SK-N-SH treated with all-trans-retinoic acid at 6 μM for 48 hours (cell line): ENCODE measurements at regions not wholly inside any gene's neighbourhood (a gene's known extent, or its start where the extent isn't known, plus 50 kb on each side); places are given as distances from the start of the nearest gene placed in this dataset.

Source experiments
- ATAC-seq: fragments of 200-7000 bp; cut with Tn5 transposase; 3 replicates; pipeline ENCODE4 v1.9.1; 2020; ENCODE audit warnings: mild to moderate bottlenecking, moderate library complexity
- ARNTL ChIP-seq: fragments of 450-650 bp; formaldehyde crosslinking; IDR thresholded peaks from 2 replicates; pipeline ENCODE4 v1.5.0; 2020; ENCODE audit warnings: low read depth, mild to moderate bottlenecking, moderate library complexity, borderline replicate concordance
- BACH2 ChIP-seq: fragments of 250-450 bp; sonication (Bioruptor Pico); IDR thresholded peaks from 2 replicates; pipeline ENCODE4 v1.9.0; 2021; ENCODE audit warnings: mild to moderate bottlenecking, borderline replicate concordance
- CSDC2 ChIP-seq: fragments of 250-450 bp; sonication (Bioruptor Pico); IDR thresholded peaks from 2 replicates; pipeline ENCODE4 v1.5.0; 2020; ENCODE audit warnings: mild to moderate bottlenecking, moderate library complexity
- ISL1 ChIP-seq: fragments of 250-450 bp; sonication (Bioruptor Pico); IDR thresholded peaks from 2 replicates; pipeline ENCODE4 v2.1.2; 2022; ENCODE audit warnings: mild to moderate bottlenecking, moderate library complexity
- OSR1 ChIP-seq: fragments of 250-450 bp; sonication (Bioruptor Pico); IDR thresholded peaks from 2 replicates; pipeline ENCODE4 v1.8.0; 2022; ENCODE audit warnings: moderate library complexity, mild to moderate bottlenecking, inconsistent platforms
- PPARA ChIP-seq: fragments of 250-450 bp; sonication (Bioruptor Pico); IDR thresholded peaks from 2 replicates; pipeline ENCODE4 v1.5.0; 2020; ENCODE audit warnings: mild to moderate bottlenecking, borderline replicate concordance
- RARB ChIP-seq: fragments of 250-450 bp; sonication (Bioruptor Pico); IDR thresholded peaks from 2 replicates; pipeline ENCODE4 v1.8.0; 2021; ENCODE audit warnings: mild to moderate bottlenecking, moderate library complexity
- TCF4 ChIP-seq: fragments of 250-450 bp; sonication (Bioruptor Pico); IDR thresholded peaks from 2 replicates; pipeline ENCODE4 v1.8.0; 2021; ENCODE audit warnings: mild to moderate bottlenecking, moderate library complexity, borderline replicate concordance
- TOX ChIP-seq: fragments of 250-450 bp; sonication (Bioruptor Pico); IDR thresholded peaks from 2 replicates; pipeline ENCODE4 v1.8.0; 2021; ENCODE audit warnings: mild to moderate bottlenecking, moderate library complexity, borderline replicate concordance
- ZC3H10 ChIP-seq: fragments of 250-450 bp; sonication (Bioruptor Pico); IDR thresholded peaks from 2 replicates; pipeline ENCODE4 v1.5.1; 2021; ENCODE audit warnings: mild to moderate bottlenecking, moderate library complexity
- ZFP30 ChIP-seq: fragments of 450-650 bp; formaldehyde crosslinking; IDR thresholded peaks from 2 replicates; pipeline ENCODE4 v1.5.0; 2022; ENCODE audit warnings: mild to moderate bottlenecking, moderate library complexity
- ZNF565 ChIP-seq: fragments of 450-650 bp; formaldehyde crosslinking; conservative IDR thresholded peaks from 2 replicates; pipeline ENCODE4 v1.5.0; 2020; ENCODE audit warnings: low read depth, mild to moderate bottlenecking, moderate library complexity
- ZNF70 ChIP-seq: fragments of 450-650 bp; formaldehyde crosslinking; IDR thresholded peaks from 2 replicates; pipeline ENCODE4 v1.5.0; 2020; ENCODE audit warnings: mild to moderate bottlenecking, moderate library complexity
- ZNF8 ChIP-seq: fragments of 450-650 bp; formaldehyde crosslinking; IDR thresholded peaks from 2 replicates; pipeline ENCODE4 v1.5.0; 2020; ENCODE audit warnings: mild to moderate bottlenecking, moderate library complexity
- TF ChIP-seq, protein P1 (sequence below): fragments of 250-450 bp; sonication (Bioruptor Pico); IDR thresholded peaks from 2 replicates; pipeline ENCODE4 v1.5.0; 2020; ENCODE audit warnings: mild to moderate bottlenecking, moderate library complexity
- TF ChIP-seq, protein P2 (sequence below): fragments of 250-450 bp; sonication (Bioruptor Pico); IDR thresholded peaks from 2 replicates; pipeline ENCODE4 v1.5.1; 2020; ENCODE audit warnings: low read depth, mild to moderate bottlenecking, moderate library complexity
- TF ChIP-seq, protein P3 (sequence below): fragments of 250-450 bp; sonication (Bioruptor Pico); IDR thresholded peaks from 2 replicates; pipeline ENCODE4 v1.5.1; 2021; ENCODE audit warnings: mild to moderate bottlenecking, moderate library complexity
- TF ChIP-seq, protein P4 (sequence below): fragments of 250-450 bp; sonication (Bioruptor Pico); IDR thresholded peaks from 2 replicates; pipeline ENCODE4 v1.8.0; 2020; ENCODE audit warnings: mild to moderate bottlenecking, moderate library complexity, borderline replicate concordance

DNA sequence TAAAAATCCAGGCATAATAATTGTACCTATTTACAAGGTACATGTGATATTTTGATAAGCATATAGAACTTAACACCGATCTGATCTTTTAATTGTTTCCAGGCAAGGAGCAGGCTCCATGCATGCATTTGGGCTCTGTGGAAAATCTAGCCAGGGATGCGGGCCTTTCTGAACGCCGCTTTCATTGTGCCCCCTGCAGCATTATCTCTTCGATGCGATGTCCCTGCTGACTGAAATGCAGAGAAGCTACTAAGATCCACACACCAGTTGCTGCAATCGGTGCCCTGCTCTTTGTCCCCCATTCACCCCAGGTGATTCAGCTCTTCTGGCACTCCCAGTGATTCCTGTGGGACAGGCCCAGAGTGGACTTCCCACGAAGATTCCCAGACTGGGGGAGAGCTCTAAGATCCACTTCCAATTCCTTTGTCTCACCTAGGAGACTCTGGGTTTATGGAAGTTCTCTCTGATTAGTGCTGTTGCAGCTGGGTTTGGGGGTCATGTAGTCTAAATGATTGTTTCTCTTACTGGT, 254.3 kb upstream of the AGA start:
- TF ChIP-seq, protein P1, sequence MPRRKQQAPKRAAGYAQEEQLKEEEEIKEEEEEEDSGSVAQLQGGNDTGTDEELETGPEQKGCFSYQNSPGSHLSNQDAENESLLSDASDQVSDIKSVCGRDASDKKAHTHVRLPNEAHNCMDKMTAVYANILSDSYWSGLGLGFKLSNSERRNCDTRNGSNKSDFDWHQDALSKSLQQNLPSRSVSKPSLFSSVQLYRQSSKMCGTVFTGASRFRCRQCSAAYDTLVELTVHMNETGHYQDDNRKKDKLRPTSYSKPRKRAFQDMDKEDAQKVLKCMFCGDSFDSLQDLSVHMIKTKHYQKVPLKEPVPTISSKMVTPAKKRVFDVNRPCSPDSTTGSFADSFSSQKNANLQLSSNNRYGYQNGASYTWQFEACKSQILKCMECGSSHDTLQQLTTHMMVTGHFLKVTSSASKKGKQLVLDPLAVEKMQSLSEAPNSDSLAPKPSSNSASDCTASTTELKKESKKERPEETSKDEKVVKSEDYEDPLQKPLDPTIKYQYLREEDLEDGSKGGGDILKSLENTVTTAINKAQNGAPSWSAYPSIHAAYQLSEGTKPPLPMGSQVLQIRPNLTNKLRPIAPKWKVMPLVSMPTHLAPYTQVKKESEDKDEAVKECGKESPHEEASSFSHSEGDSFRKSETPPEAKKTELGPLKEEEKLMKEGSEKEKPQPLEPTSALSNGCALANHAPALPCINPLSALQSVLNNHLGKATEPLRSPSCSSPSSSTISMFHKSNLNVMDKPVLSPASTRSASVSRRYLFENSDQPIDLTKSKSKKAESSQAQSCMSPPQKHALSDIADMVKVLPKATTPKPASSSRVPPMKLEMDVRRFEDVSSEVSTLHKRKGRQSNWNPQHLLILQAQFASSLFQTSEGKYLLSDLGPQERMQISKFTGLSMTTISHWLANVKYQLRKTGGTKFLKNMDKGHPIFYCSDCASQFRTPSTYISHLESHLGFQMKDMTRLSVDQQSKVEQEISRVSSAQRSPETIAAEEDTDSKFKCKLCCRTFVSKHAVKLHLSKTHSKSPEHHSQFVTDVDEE (CRISPR knock-in tag) = no peak
- TF ChIP-seq ZC3H10 (no peak), BACH2 (no peak), RARB (no peak), ZNF565 (no peak), ISL1 (CRISPR knock-in tag) (no peak), CSDC2 (CRISPR knock-in tag) (no peak), OSR1 (CRISPR knock-in tag) (no peak), TCF4 (CRISPR knock-in tag) (no peak), PPARA (CRISPR knock-in tag) (no peak), ZNF70 (CRISPR knock-in tag) (no peak), TOX (CRISPR knock-in tag) (no peak)
- TF ChIP-seq, protein P2, sequence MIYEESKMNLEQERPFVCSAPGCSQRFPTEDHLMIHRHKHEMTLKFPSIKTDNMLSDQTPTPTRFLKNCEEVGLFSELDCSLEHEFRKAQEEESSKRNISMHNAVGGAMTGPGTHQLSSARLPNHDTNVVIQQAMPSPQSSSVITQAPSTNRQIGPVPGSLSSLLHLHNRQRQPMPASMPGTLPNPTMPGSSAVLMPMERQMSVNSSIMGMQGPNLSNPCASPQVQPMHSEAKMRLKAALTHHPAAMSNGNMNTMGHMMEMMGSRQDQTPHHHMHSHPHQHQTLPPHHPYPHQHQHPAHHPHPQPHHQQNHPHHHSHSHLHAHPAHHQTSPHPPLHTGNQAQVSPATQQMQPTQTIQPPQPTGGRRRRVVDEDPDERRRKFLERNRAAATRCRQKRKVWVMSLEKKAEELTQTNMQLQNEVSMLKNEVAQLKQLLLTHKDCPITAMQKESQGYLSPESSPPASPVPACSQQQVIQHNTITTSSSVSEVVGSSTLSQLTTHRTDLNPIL (CRISPR knock-in tag) = no peak
- TF ChIP-seq, protein P3, sequence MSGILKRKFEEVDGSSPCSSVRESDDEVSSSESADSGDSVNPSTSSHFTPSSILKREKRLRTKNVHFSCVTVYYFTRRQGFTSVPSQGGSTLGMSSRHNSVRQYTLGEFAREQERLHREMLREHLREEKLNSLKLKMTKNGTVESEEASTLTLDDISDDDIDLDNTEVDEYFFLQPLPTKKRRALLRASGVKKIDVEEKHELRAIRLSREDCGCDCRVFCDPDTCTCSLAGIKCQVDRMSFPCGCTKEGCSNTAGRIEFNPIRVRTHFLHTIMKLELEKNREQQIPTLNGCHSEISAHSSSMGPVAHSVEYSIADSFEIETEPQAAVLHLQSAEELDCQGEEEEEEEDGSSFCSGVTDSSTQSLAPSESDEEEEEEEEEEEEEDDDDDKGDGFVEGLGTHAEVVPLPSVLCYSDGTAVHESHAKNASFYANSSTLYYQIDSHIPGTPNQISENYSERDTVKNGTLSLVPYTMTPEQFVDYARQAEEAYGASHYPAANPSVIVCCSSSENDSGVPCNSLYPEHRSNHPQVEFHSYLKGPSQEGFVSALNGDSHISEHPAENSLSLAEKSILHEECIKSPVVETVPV (CRISPR knock-in tag) = no peak
- TF ChIP-seq, all 23 proteins: peak for 0
- ATAC-seq = no peak

DNA sequence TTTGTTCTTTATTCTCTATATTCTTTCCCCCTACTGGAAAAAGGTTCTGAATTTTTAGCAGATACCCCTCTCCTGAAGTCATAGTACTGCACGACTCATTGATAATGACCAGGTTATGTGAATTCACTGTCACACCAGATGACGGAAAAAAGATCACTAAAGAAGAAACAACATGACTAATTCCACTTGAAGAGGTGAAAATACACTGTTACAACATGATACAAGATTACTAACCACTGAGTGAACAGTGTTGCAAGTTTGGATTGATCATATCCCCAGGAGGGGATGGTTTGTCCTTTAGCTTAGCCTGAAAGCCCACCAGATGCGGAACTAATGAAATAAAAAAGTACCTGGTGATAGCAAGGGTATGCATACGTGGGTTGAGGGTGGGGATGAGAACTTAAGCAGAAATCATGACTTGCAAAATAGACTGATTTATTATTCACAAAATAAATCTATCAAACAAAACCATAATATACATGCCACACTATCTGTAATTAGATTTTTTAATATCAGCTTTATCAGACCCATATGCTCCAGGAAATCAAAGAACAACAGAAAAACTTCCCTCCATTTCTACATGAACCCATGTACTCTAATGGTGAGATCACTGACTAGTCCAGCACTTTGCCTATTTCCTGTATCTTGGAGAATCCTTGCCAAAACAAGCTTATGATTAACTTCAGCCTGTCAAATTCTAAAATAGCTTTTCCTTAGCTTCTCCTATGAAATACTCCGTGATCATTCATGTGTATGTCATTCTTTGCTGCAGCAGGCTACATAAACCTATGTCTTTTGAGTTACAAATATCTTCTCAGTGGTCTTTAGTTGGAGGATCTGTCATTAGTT, 257.4 kb upstream of the AGA start:
- TF ChIP-seq, protein P4, sequence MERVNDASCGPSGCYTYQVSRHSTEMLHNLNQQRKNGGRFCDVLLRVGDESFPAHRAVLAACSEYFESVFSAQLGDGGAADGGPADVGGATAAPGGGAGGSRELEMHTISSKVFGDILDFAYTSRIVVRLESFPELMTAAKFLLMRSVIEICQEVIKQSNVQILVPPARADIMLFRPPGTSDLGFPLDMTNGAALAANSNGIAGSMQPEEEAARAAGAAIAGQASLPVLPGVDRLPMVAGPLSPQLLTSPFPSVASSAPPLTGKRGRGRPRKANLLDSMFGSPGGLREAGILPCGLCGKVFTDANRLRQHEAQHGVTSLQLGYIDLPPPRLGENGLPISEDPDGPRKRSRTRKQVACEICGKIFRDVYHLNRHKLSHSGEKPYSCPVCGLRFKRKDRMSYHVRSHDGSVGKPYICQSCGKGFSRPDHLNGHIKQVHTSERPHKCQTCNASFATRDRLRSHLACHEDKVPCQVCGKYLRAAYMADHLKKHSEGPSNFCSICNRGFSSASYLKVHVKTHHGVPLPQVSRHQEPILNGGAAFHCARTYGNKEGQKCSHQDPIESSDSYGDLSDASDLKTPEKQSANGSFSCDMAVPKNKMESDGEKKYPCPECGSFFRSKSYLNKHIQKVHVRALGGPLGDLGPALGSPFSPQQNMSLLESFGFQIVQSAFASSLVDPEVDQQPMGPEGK (CRISPR knock-in tag) = no peak
- no peak for TF ChIP-seq PPARA (CRISPR knock-in tag)
- no peak for TF ChIP-seq ARNTL
- TF ChIP-seq, protein P1 (CRISPR knock-in tag) = no peak
- TF ChIP-seq, protein P3 (CRISPR knock-in tag) = no peak
- no peak for TF ChIP-seq ZFP30 (CRISPR knock-in tag)
- no peak for TF ChIP-seq ZNF8 (CRISPR knock-in tag)
- ATAC-seq = no peak
